ENCODE measurements at regions not wholly inside any gene's neighbourhood (a gene's known extent, or its start where the extent isn't known, plus 50 kb on each side); places are given as distances from the start of the nearest gene placed in this dataset.
"Not testable (repeated sequence)": the region's sequence is repeated elsewhere in the genome, so short reads cannot be mapped to it uniquely, and the experiment has no call there.

DNA sequence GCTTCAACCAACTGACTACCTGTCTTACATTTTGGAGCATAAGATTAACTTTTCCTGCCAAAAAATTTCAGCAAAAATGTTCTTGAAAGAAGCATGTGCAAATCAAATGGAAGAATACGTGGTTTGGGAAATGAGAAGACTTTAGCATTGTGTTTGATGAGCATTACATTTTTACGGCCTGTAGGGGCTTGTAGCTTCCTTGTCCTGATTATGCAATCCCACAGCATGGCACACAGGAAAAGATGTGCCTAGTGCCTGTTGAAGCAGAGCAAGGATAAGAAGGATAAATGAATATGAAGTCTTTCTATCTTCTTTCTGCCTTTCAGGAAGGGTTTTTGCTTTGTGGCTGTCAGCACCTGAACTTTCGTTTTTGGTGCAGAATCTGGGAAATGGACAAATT, 134.1 kb upstream of the PALS2 start:
- TF ChIP-seq TARDBP (IDR thresholded peaks at IDR 0.05); NFRKB (IDR thresholded peaks at IDR 0.05); FOXK2 (IDR thresholded peaks at IDR 0.05); SP1 (IDR thresholded peaks at IDR 0.05); SUZ12 (IDR thresholded peaks at IDR 0.05); L3MBTL2 (conservative IDR thresholded peaks at IDR 0.05); BHLHE40 (IDR thresholded peaks at IDR 0.05; ENCODE audit: borderline replicate concordance); ZNF384 (IDR thresholded peaks at IDR 0.05); FOXM1 (IDR thresholded peaks at IDR 0.05; ENCODE audit: borderline replicate concordance); HDGF (IDR thresholded peaks at IDR 0.05; ENCODE audit: borderline replicate concordance); ELF4 (IDR thresholded peaks at IDR 0.05): not testable (repeated sequence)
- TF ChIP-seq, protein P1, sequence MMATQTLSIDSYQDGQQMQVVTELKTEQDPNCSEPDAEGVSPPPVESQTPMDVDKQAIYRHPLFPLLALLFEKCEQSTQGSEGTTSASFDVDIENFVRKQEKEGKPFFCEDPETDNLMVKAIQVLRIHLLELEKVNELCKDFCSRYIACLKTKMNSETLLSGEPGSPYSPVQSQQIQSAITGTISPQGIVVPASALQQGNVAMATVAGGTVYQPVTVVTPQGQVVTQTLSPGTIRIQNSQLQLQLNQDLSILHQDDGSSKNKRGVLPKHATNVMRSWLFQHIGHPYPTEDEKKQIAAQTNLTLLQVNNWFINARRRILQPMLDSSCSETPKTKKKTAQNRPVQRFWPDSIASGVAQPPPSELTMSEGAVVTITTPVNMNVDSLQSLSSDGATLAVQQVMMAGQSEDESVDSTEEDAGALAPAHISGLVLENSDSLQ (IDR thresholded peaks at IDR 0.05) = not testable (repeated sequence)
